RWPE2 (cell line): ENCODE measurements at regions not wholly inside any gene's neighbourhood (a gene's known extent, or its start where the extent isn't known, plus 50 kb on each side); places are given as distances from the start of the nearest gene placed in this dataset.

Source experiments
- ATAC-seq: fragments of 200-7000 bp; cut with Tn5 transposase; 3 replicates; pipeline ENCODE4 v1.9.1; 2021; ENCODE audit warnings: low read depth
- DNase-seq: peaks from one replicate; pipeline ENCODE4 v3.0.0-alpha.2; 2020; ENCODE audit warnings: low spot score
- H3K27ac ChIP-seq: fragments of 450-650 bp; 2 replicates; pipeline ENCODE4 v1.5.1; 2017; ENCODE audit warnings: mild to moderate bottlenecking; ENCODE audit not compliant: poor library complexity, severe bottlenecking
- H3K27me3 ChIP-seq: fragments of 250-450 bp; sonication (Bioruptor Pico); 2 replicates; pipeline ENCODE4 v1.5.1; 2021; ENCODE audit warnings: mild to moderate bottlenecking, moderate library complexity; ENCODE audit not compliant: insufficient read depth, poor library complexity, severe bottlenecking
- H3K36me3 ChIP-seq: fragments of 250-450 bp; sonication (Bioruptor Pico); 2 replicates; pipeline ENCODE4 v1.5.1; 2020; ENCODE audit warnings: low read depth, mild to moderate bottlenecking, moderate library complexity
- H3K4me1 ChIP-seq: fragments of 250-450 bp; sonication (Bioruptor Pico); 2 replicates; pipeline ENCODE4 v1.5.1; 2021; ENCODE audit warnings: mild to moderate bottlenecking, moderate library complexity; ENCODE audit not compliant: insufficient read depth, poor library complexity, severe bottlenecking
- H3K4me3 ChIP-seq: fragments of 250-450 bp; sonication (Bioruptor Pico); 2 replicates; pipeline ENCODE4 v1.5.1; 2021; ENCODE audit warnings: mild to moderate bottlenecking, moderate library complexity; ENCODE audit not compliant: severe bottlenecking
- H3K9me3 ChIP-seq: fragments of 250-450 bp; sonication (Bioruptor Pico); 2 replicates; pipeline ENCODE4 v1.5.1; 2021; ENCODE audit warnings: mild to moderate bottlenecking, moderate library complexity; ENCODE audit not compliant: severe bottlenecking
- CTCF ChIP-seq: fragments of 450-650 bp; IDR thresholded peaks from one replicate; pipeline ENCODE4 v1.5.1; 2017; ENCODE audit warnings: mild to moderate bottlenecking, moderate library complexity; ENCODE audit not compliant: poor library complexity, severe bottlenecking

DNA sequence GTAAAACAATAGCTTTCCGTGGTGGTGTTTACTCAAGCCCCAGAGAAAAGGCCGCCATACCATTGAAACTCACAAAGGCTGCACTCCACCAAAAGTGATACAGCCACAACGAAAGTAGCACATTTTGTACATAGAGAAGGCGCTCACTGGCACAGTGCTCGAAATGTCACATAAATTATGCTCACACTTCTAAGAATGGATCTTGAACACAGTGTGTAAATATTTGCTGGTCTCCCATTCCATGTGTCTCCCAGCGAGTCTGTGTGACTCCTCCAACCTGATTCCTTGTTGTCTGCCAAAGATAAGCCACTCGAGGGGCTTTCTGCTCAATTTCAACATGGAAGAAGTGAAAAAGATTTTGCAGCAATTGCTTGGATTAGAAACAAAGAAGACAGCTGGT lies 234.0 kb upstream of the VCX3A start:
- Histone ChIP-seq H3K4me3 (no peak overlapping the region), H3K4me1 (no peaks in the 10 kb centered on the region), H3K9me3 (no peaks in the 10 kb centered on the region), H3K36me3 (no peaks in the 10 kb centered on the region), H3K27ac (no peak overlapping the region), H3K27me3 (no peaks in the 10 kb centered on the region)
- no peak for TF ChIP-seq CTCF
- no peak for ATAC-seq
- no peak for DNase-seq

GRCh38 chrX:6761251-6761650 lies 226.3 kb upstream of the VCX3A start:
- H3K36me3 ChIP-seq = no peaks in the 10 kb centered on the region
- ATAC-seq (no peak), DNase-seq (no peak)
- no peak overlapping the region for H3K27ac ChIP-seq
- H3K4me3 ChIP-seq = no peak overlapping the region
- H3K9me3 ChIP-seq = no peaks in the 10 kb centered on the region
- H3K4me1 ChIP-seq = no peaks in the 10 kb centered on the region
- no peaks in the 10 kb centered on the region for H3K27me3 ChIP-seq
- TF ChIP-seq CTCF = no peak

DNA sequence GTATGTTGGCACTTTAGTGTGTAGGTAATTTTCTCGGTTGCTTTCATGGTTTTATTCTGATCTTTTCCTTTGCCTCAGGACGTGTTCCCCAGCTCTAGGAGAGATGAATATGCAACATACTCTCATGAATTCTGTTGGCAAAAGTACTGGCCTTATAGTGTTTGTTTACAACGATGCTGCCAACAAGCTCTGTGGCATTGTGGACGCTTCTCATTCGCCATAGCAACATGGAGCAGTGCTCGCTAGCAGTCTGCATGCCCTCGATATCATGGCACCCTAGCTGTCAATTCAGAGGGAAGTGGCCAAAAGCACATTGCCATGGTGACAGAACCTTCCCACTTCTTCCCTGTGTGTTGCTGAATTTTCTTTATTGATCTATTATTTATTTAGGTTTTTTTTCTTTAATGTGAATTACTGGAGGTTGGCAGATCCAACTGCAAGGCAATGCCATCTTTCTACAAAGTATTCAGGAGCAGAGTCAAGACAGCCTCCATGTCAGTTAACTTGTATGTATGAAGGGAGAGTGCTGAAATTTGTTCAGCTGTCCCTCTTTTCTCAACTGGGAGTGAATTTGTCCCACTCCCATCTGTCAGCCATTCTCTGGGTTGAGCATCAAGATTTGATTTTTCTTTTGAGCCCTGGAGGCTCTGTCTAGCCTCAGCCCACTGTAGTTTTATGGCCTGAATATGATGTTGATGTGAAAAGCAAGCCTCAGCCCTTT lies 224.9 kb upstream of the VCX3A start:
- Histone ChIP-seq H3K27me3 (no peaks in the 10 kb centered on the region), H3K9me3 (no peaks in the 10 kb centered on the region), H3K4me1 (no peaks in the 10 kb centered on the region), H3K4me3 (no peak overlapping the region), H3K36me3 (no peaks in the 10 kb centered on the region), H3K27ac (no peak overlapping the region)
- no peak for TF ChIP-seq CTCF
- ATAC-seq = no peak
- DNase-seq = no peak

GRCh38 chrX:6758234-6758633 lies 223.3 kb upstream of the VCX3A start:
- Histone ChIP-seq H3K36me3 (no peaks in the 10 kb centered on the region), H3K4me3 (no peak overlapping the region), H3K27ac (no peak overlapping the region), H3K9me3 (no peaks in the 10 kb centered on the region), H3K27me3 (no peaks in the 10 kb centered on the region), H3K4me1 (no peaks in the 10 kb centered on the region)
- no peak for TF ChIP-seq CTCF
- DNase-seq (no peak), ATAC-seq (no peak)

DNA sequence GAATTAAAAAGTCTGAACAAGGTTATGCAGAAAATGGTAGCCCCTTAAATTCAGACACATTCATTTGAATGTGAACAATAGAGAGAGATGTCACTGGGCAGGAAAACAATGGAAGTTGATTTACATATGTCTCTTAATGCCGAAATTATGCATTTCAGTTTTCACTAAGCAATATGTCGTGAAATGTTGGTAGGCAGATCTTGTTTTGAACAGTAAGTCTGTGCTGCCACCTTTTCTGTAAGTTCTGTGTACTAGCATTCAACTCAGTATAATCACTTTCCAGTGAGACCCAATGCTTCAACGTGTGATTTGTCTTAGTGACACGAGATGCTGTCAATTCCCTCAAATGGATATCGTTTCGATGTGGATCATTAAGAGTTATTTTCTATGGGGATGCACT lies 222.7 kb upstream of the VCX3A start:
- no peaks in the 10 kb centered on the region for H3K36me3 ChIP-seq
- no peak overlapping the region for H3K27ac ChIP-seq
- no peaks in the 10 kb centered on the region for H3K4me1 ChIP-seq
- no peak overlapping the region for H3K4me3 ChIP-seq
- DNase-seq = no peak
- H3K27me3 ChIP-seq = no peaks in the 10 kb centered on the region
- TF ChIP-seq CTCF = no peak
- H3K9me3 ChIP-seq = no peaks in the 10 kb centered on the region
- ATAC-seq = no peak
